ENCODE measurements at regions not wholly inside any gene's neighbourhood (a gene's known extent, or its start where the extent isn't known, plus 50 kb on each side); places are given as distances from the start of the nearest gene placed in this dataset.
A peak's percentile ranks its signal among the peaks of the same experiment; 100 is the strongest.
"Not testable (repeated sequence)": the region's sequence is repeated elsewhere in the genome, so short reads cannot be mapped to it uniquely, and the experiment has no call there.

GRCh38 chr9:102497709-102498108 is 497.4 kb upstream of the CYLC2 start:
- Histone ChIP-seq H3K27ac (ENCODE audit: poor library complexity, severe bottlenecking) (no peak overlapping the region), H3K4me1 (ENCODE audit: insufficient read depth, poor library complexity, severe bottlenecking) (no peaks in the 10 kb centered on the region), H3K4me3 (ENCODE audit: severe bottlenecking) (no peak overlapping the region), H3K9me3 (ENCODE audit: severe bottlenecking) (no peaks in the 10 kb centered on the region), H3K36me3 (ENCODE audit: low read depth) (no peaks in the 10 kb centered on the region), H3K27me3 (ENCODE audit: insufficient read depth, poor library complexity, severe bottlenecking) (no peaks in the 10 kb centered on the region)
- no peak for ATAC-seq (ENCODE audit: low read depth)
- no peak for DNase-seq (ENCODE audit: low spot score)
- TF ChIP-seq CTCF (IDR thresholded peaks at IDR 0.05; ENCODE audit: poor library complexity, severe bottlenecking) = no peak

GRCh38 chr9:102486976-102487375 is 508.2 kb upstream of the CYLC2 start:
- H3K27me3 ChIP-seq (ENCODE audit: insufficient read depth, poor library complexity, severe bottlenecking); DNase-seq (ENCODE audit: low spot score); H3K9me3 ChIP-seq (ENCODE audit: severe bottlenecking); H3K36me3 ChIP-seq (ENCODE audit: low read depth); H3K4me1 ChIP-seq (ENCODE audit: insufficient read depth, poor library complexity, severe bottlenecking); ATAC-seq (ENCODE audit: low read depth); H3K4me3 ChIP-seq (ENCODE audit: severe bottlenecking); H3K27ac ChIP-seq (ENCODE audit: poor library complexity, severe bottlenecking): not testable (repeated sequence)

GRCh38 chr9:102483651-102484050 is 511.5 kb upstream of the CYLC2 start:
- DNase-seq (ENCODE audit: low spot score) (no peak), ATAC-seq (ENCODE audit: low read depth) (no peak)
- Histone ChIP-seq H3K4me1 (ENCODE audit: insufficient read depth, poor library complexity, severe bottlenecking) (no peaks in the 10 kb centered on the region), H3K27ac (ENCODE audit: poor library complexity, severe bottlenecking) (no peak overlapping the region), H3K9me3 (ENCODE audit: severe bottlenecking) (no peaks in the 10 kb centered on the region), H3K27me3 (ENCODE audit: insufficient read depth, poor library complexity, severe bottlenecking) (no peaks in the 10 kb centered on the region), H3K4me3 (ENCODE audit: severe bottlenecking) (no peak overlapping the region), H3K36me3 (ENCODE audit: low read depth) (no peaks in the 10 kb centered on the region)
- TF ChIP-seq CTCF (IDR thresholded peaks at IDR 0.05; ENCODE audit: poor library complexity, severe bottlenecking) = no peak

- Histone ChIP-seq H3K9me3 (ENCODE audit: severe bottlenecking) (no peaks in the 10 kb centered on the region), H3K27ac (ENCODE audit: poor library complexity, severe bottlenecking) (no peak overlapping the region), H3K4me3 (ENCODE audit: severe bottlenecking) (no peak overlapping the region), H3K27me3 (ENCODE audit: insufficient read depth, poor library complexity, severe bottlenecking) (no peaks in the 10 kb centered on the region), H3K36me3 (ENCODE audit: low read depth) (no peaks in the 10 kb centered on the region), H3K4me1 (ENCODE audit: insufficient read depth, poor library complexity, severe bottlenecking) (no peaks in the 10 kb centered on the region)
- DNase-seq (ENCODE audit: low spot score) (no peak), ATAC-seq (ENCODE audit: low read depth) (no peak)
- TF ChIP-seq CTCF (IDR thresholded peaks at IDR 0.05; ENCODE audit: poor library complexity, severe bottlenecking) = no peak
Observed at GRCh38 chr9:102482776-102483175, 512.4 kb upstream of the CYLC2 start.

GRCh38 chr9:102479191-102479590 is 515.9 kb upstream of the CYLC2 start:
- Histone ChIP-seq H3K36me3 (ENCODE audit: low read depth) (no peaks in the 10 kb centered on the region), H3K9me3 (ENCODE audit: severe bottlenecking) (no peaks in the 10 kb centered on the region), H3K27ac (ENCODE audit: poor library complexity, severe bottlenecking) (no peak overlapping the region), H3K4me1 (ENCODE audit: insufficient read depth, poor library complexity, severe bottlenecking) (no peaks in the 10 kb centered on the region), H3K27me3 (ENCODE audit: insufficient read depth, poor library complexity, severe bottlenecking) (no peaks in the 10 kb centered on the region), H3K4me3 (ENCODE audit: severe bottlenecking) (no peak overlapping the region)
- DNase-seq (ENCODE audit: low spot score) = no peak
- peak; percentile 52; the same call in 1 of the 3 replicates for ATAC-seq (ENCODE audit: low read depth)
- no peak for TF ChIP-seq CTCF (IDR thresholded peaks at IDR 0.05; ENCODE audit: poor library complexity, severe bottlenecking)

Measured in RWPE2 (cell line).